OCI-LY7 (cell line): ENCODE measurements at regions not wholly inside any gene's neighbourhood (a gene's known extent, or its start where the extent isn't known, plus 50 kb on each side); places are given as distances from the start of the nearest gene placed in this dataset.

Experiments used
- CTCF ChIP-seq: fragments of 200-600 bp; sonication (generic); conservative IDR thresholded peaks from 2 replicates; pipeline ENCODE4 v1.5.1; 2014; ENCODE audit warnings: mild to moderate bottlenecking, antibody characterized with exemption, low read length, moderate library complexity, mixed read lengths
- EZH2phosphoT487 ChIP-seq: fragments of 200-600 bp; sonication (generic); IDR thresholded peaks from 2 replicates; pipeline ENCODE4 v1.6.1; 2018; ENCODE audit warnings: low read depth, borderline replicate concordance, mild to moderate bottlenecking, mixed run types, antibody characterized with exemption, low read length, moderate library complexity, mixed read lengths

GRCh38 chr14:97523936-97524335 is 726.8 kb downstream of the VRK1 start:
- TF ChIP-seq CTCF, result no peak
- no peak for TF ChIP-seq EZH2phosphoT487
